HL-60 (cell line): ENCODE measurements at regions not wholly inside any gene's neighbourhood (a gene's known extent, or its start where the extent isn't known, plus 50 kb on each side); places are given as distances from the start of the nearest gene placed in this dataset.

Experiments
- DNase-seq, 2 experiments: peaks; one replicate each; pipeline ENCODE4 v3.0.0-alpha.2; 2010 to 2020; ENCODE audit warnings: low read depth in 1 of 2, low spot score in 1 of 2
- H3K27ac ChIP-seq: fragments of 250-450 bp; sonication (Bioruptor Pico); replicated peaks from 2 replicates; pipeline ENCODE4 v1.5.1; 2020; ENCODE audit warnings: mild to moderate bottlenecking, moderate library complexity
- H3K27me3 ChIP-seq: fragments of 250-450 bp; sonication (Bioruptor Pico); 2 replicates; pipeline ENCODE4 v1.5.1; 2021; ENCODE audit warnings: mild to moderate bottlenecking, moderate library complexity; ENCODE audit not compliant: insufficient read depth, poor library complexity, severe bottlenecking
- H3K4me3 ChIP-seq: replicated peaks from 2 replicates; pipeline ENCODE4 v1.5.1; 2011; ENCODE audit warnings: mild to moderate bottlenecking, control low read depth, low read length; ENCODE audit not compliant: insufficient read depth
- CTCF ChIP-seq: IDR thresholded peaks from one replicate; pipeline ENCODE4 v1.5.1; 2011; ENCODE audit warnings: low read length, control low read depth, inconsistent platforms; ENCODE audit not compliant: insufficient read depth
- GABPA ChIP-seq: IDR thresholded peaks from 2 replicates; pipeline ENCODE4 v1.6.1; 2012; ENCODE audit warnings: low read depth
- POLR2AphosphoS5 ChIP-seq: IDR thresholded peaks from 2 replicates; pipeline ENCODE4 v1.6.1; 2012; ENCODE audit warnings: low read depth
- REST ChIP-seq: IDR thresholded peaks from 2 replicates; pipeline ENCODE4 v1.6.1; 2012; ENCODE audit warnings: low read depth; ENCODE audit not compliant: insufficient replicate concordance
- SPI1 ChIP-seq: IDR thresholded peaks from 2 replicates; pipeline ENCODE4 v1.6.1; 2012; ENCODE audit warnings: low read depth, mild to moderate bottlenecking, borderline replicate concordance

GRCh38 chr2:898319-898718, 52.3 kb upstream of the SNTG2 start:
- DNase-seq, result no peak
- TF ChIP-seq CTCF (no peak), GABPA (no peak), POLR2AphosphoS5 (no peak), REST (no peak), SPI1 (no peak)
- Histone ChIP-seq H3K4me3 (no peak overlapping the region), H3K27ac (no peak overlapping the region), H3K27me3 (no peaks in the 10 kb centered on the region)

- H3K4me3 ChIP-seq, result no peak overlapping the region
- no peak for DNase-seq
- H3K27ac ChIP-seq, result no peak overlapping the region
- no peak for TF ChIP-seq SPI1
- no peak for TF ChIP-seq CTCF
- no peak for TF ChIP-seq POLR2AphosphoS5
- no peak for TF ChIP-seq REST
- H3K27me3 ChIP-seq, result no peaks in the 10 kb centered on the region
Observed at GRCh38 chr2:897091-897490, 53.6 kb upstream of the SNTG2 start.

GRCh38 chr2:893311-893710, 57.3 kb upstream of the SNTG2 start:
- DNase-seq, result no peak
- H3K4me3 ChIP-seq, result no peak overlapping the region

More at GRCh38 chr2:893311-893710, 57.3 kb upstream of the SNTG2 start:
- no peaks in the 10 kb centered on the region for H3K27me3 ChIP-seq
- TF ChIP-seq POLR2AphosphoS5 (no peak), CTCF (no peak), SPI1 (no peak), GABPA (no peak), REST (no peak)
- H3K27ac ChIP-seq, result no peak overlapping the region
